Endothelial cell of umbilical vein (primary cell): ENCODE measurements at regions not wholly inside any gene's neighbourhood (a gene's known extent, or its start where the extent isn't known, plus 50 kb on each side); places are given as distances from the start of the nearest gene placed in this dataset.

Source experiments
- BruUV-seq: library from RNA; stranded (reverse); fragments of 400-500 nt; replicated peaks from 2 replicates; lab custom pipeline; 2021; lab: Mats Ljungman, UMichigan
- CTCF ChIA-PET: fragments of 300-600, 350-600 bp; sonication (Branson Sonifier 250); formaldehyde crosslinking; loops from one replicate; lab custom pipeline; 2021; ENCODE audit warnings: antibody characterized with exemption, inconsistent platforms; lab: Charles Lee
- POLR2A ChIA-PET: fragments of 300-600, 350-600 bp; sonication (Branson Sonifier 250); formaldehyde crosslinking; loops from one replicate; lab custom pipeline; 2021; ENCODE audit warnings: antibody characterized with exemption, inconsistent platforms; lab: Charles Lee
- DNase-seq: peaks from one replicate; pipeline ENCODE4 v3.0.0-alpha.2; 2011; ENCODE audit warnings: low read depth, low spot score
- FAIRE-seq: peaks from 2 replicates; lab custom pipeline; 2011; peaks lifted over from hg19 to GRCh38; lab: Jason Lieb, UNC
- H2AFZ ChIP-seq: 2 replicates; pipeline ENCODE4 v1.6.0; 2012; ENCODE audit warnings: low read depth, low read length, control low read depth, inconsistent platforms
- H3K27ac ChIP-seq: 2 replicates; pipeline ENCODE4 v1.5.1; 2011; ENCODE audit warnings: low read depth, mild to moderate bottlenecking, control low read depth, low read length, moderate library complexity; ENCODE audit not compliant: insufficient read depth
- H3K27me3 ChIP-seq, 2 experiments: 2 replicates each; pipeline versions ENCODE4 v1.6.0 to v1.6.1; 2011; ENCODE audit warnings: low read length in 2 of 2, mixed read lengths in 1 of 2; ENCODE audit not compliant: control insufficient read depth in 2 of 2, insufficient read depth in 2 of 2
- H3K36me3 ChIP-seq, 2 experiments: 2 replicates in 1 of 2; 3 replicates in 1 of 2; pipeline ENCODE4 v1.5.1; 2011; ENCODE audit warnings: low read length in 2 of 2, mild to moderate bottlenecking in 1 of 2, moderate library complexity in 1 of 2; ENCODE audit not compliant: control insufficient read depth in 2 of 2, insufficient read depth in 2 of 2; ENCODE audit errors: extremely low read depth in 1 of 2
- H3K4me1 ChIP-seq: 3 replicates; pipeline ENCODE4 v1.5.1; 2011; ENCODE audit warnings: mild to moderate bottlenecking, low read length; ENCODE audit not compliant: control insufficient read depth, insufficient read depth; ENCODE audit errors: extremely low read depth
- H3K4me2 ChIP-seq: 2 replicates; pipeline ENCODE4 v1.6.1; 2011; ENCODE audit warnings: low read length, control low read depth, mixed read lengths; ENCODE audit not compliant: insufficient read depth
- H3K4me3 ChIP-seq, 3 experiments: fragments of 200-600 bp in 1 of 3; sonication (generic), shearing (Covaris generic) in 1 of 3; replicated peaks in 1 of 3; 2 replicates each; pipeline ENCODE4 v1.5.1; 2011 to 2016; ENCODE audit warnings: control low read depth in 3 of 3, low read length in 3 of 3, mild to moderate bottlenecking in 2 of 3, inconsistent platforms in 1 of 3, low read depth in 1 of 3, moderate library complexity in 1 of 3; ENCODE audit not compliant: insufficient read depth in 1 of 3
- H3K79me2 ChIP-seq: 2 replicates; pipeline ENCODE4 v1.6.0; 2012; ENCODE audit warnings: low read length, inconsistent platforms; ENCODE audit not compliant: control insufficient read depth, insufficient read depth
- H3K9ac ChIP-seq: replicated peaks from 2 replicates; pipeline ENCODE3; 2011; ENCODE audit warnings: low read length, control low read depth; ENCODE audit not compliant: insufficient read depth; ENCODE audit errors: extremely low read depth
- H3K9me1 ChIP-seq: replicated peaks from 3 replicates; pipeline ENCODE4 v1.6.0; 2011; ENCODE audit warnings: mild to moderate bottlenecking, low read length; ENCODE audit not compliant: control insufficient read depth, insufficient read depth; ENCODE audit errors: extremely low read depth
- H3K9me3 ChIP-seq: replicated peaks from 2 replicates; pipeline ENCODE4 v1.5.1; 2012; ENCODE audit warnings: low read length, inconsistent platforms; ENCODE audit not compliant: control insufficient read depth, insufficient read depth
- H4K20me1 ChIP-seq: replicated peaks from 2 replicates; pipeline ENCODE3; 2011; ENCODE audit warnings: mild to moderate bottlenecking, low read length; ENCODE audit not compliant: control insufficient read depth, insufficient read depth; ENCODE audit errors: extremely low read depth
- CTCF ChIP-seq, 2 donors: IDR thresholded peaks; 1 replicate in 1 of 2; 2 replicates in 1 of 2; pipeline ENCODE4 v1.5.1; 2011; ENCODE audit warnings: low read length in 2 of 2, mild to moderate bottlenecking in 2 of 2, moderate library complexity in 2 of 2, control low read depth in 1 of 2, inconsistent platforms in 1 of 2, low read depth in 1 of 2; ENCODE audit not compliant: insufficient read depth in 1 of 2; ENCODE audit errors: extremely low read depth in 1 of 2
- EZH2 ChIP-seq: IDR thresholded peaks from 2 replicates; pipeline ENCODE4 v1.6.1; 2012; ENCODE audit warnings: borderline replicate concordance, low read depth, mild to moderate bottlenecking, moderate library complexity, low read length, inconsistent platforms; ENCODE audit not compliant: severe bottlenecking
- FOS ChIP-seq: IDR thresholded peaks from 2 replicates; pipeline ENCODE4 v1.6.1; 2011; ENCODE audit warnings: mild to moderate bottlenecking, low read length, moderate library complexity, borderline replicate concordance; ENCODE audit not compliant: insufficient read depth
- GATA2 ChIP-seq: IDR thresholded peaks from 2 replicates; pipeline ENCODE4 v1.7.0; 2011; ENCODE audit warnings: low read depth, mild to moderate bottlenecking, moderate library complexity, mixed read lengths, low read length; ENCODE audit not compliant: insufficient read length, insufficient read depth
- JUN ChIP-seq: IDR thresholded peaks from 2 replicates; pipeline ENCODE4 v1.6.1; 2011; ENCODE audit warnings: borderline replicate concordance, low read depth; ENCODE audit not compliant: insufficient read length, insufficient read depth
- MAX ChIP-seq: IDR thresholded peaks from 2 replicates; pipeline ENCODE4 v1.6.1; 2011; ENCODE audit not compliant: insufficient read depth, insufficient read length
- MYC ChIP-seq: IDR thresholded peaks from one replicate; pipeline ENCODE4 v1.6.1; 2011; ENCODE audit warnings: mild to moderate bottlenecking, low read depth, low read length
- POLR2A ChIP-seq: IDR thresholded peaks from 2 replicates; pipeline ENCODE4 v1.6.1; 2012; ENCODE audit warnings: low read depth, mild to moderate bottlenecking, control low read depth, low read length
- POLR2AphosphoS5 ChIP-seq: IDR thresholded peaks from 2 replicates; pipeline ENCODE4 v1.6.1; 2012; ENCODE audit warnings: low read depth, mild to moderate bottlenecking, control low read depth, low read length, moderate library complexity; ENCODE audit not compliant: insufficient read depth
- dilution Hi-C: fragments of 300-500 bp; cut with MboI; formaldehyde crosslinking; loops from one replicate; pipeline ENCODE4 v1.15.0; 2019; ENCODE audit warnings: low sequenced_read_pairs; ENCODE audit not compliant: extremely low pct_ligation_motif_present
- intact Hi-C: fragments of 100-400 bp; cut with micrococcal nuclease; formaldehyde crosslinking; loops from one replicate; pipeline ENCODE4 v1.10.0; 2022

GRCh38 chr12:17372508-17372907, 717.5 kb downstream of the RERGL start:
- Histone ChIP-seq H3K36me3 (no peaks in the 10 kb centered on the region), H4K20me1 (no peaks in the 10 kb centered on the region), H3K9ac (no peak overlapping the region), H3K4me3 (no peak overlapping the region), H3K79me2 (no peaks in the 10 kb centered on the region), H3K4me1 (no peaks in the 10 kb centered on the region), H3K9me3 (no peaks in the 10 kb centered on the region), H3K9me1 (no peaks in the 10 kb centered on the region), H3K4me2 (no peak overlapping the region), H3K27ac (no peak overlapping the region), H3K27me3 (no peaks in the 10 kb centered on the region), H2AFZ (no peak overlapping the region)
- ChIA-PET POLR2A (no interaction called here), CTCF (no interaction called here)
- intact Hi-C loops: no loop called here
- dilution Hi-C loops: no loop called here
- DNase-seq: no peak
- no peak for TF ChIP-seq POLR2A
- no peak for TF ChIP-seq JUN
- TF ChIP-seq MYC: no peak
- no peak for TF ChIP-seq EZH2
- no peak for TF ChIP-seq CTCF (IDR thresholded peaks at IDR 0.05; ENCODE audit: extremely low read depth in 1 of 2, insufficient read depth in 1 of 2, low read depth in 1 of 2, low read length in 2 of 2)
- no peak for TF ChIP-seq POLR2AphosphoS5
- no peak for TF ChIP-seq FOS
- no peak for TF ChIP-seq GATA2
- TF ChIP-seq MAX: no peak
- BruUV-seq: no TSS peak
- FAIRE-seq: no peak
